ENCODE measurements at regions not wholly inside any gene's neighbourhood (a gene's known extent, or its start where the extent isn't known, plus 50 kb on each side); places are given as distances from the start of the nearest gene placed in this dataset.

- TF ChIP-seq POLR2A (IDR thresholded peaks at IDR 0.05) (no peak), CTCF (IDR thresholded peaks at IDR 0.05) (no peak)
These were observed 330.3 kb downstream of the HGF start for GRCh38 chr7:81439591-81439990.

Data from thyroid gland (tissue), 4 donors.